ENCODE measurements at regions not wholly inside any gene's neighbourhood (a gene's known extent, or its start where the extent isn't known, plus 50 kb on each side); places are given as distances from the start of the nearest gene placed in this dataset.

- peak; percentile 89 for DNase-seq (ENCODE audit: low spot score)
- Histone ChIP-seq H3K4me3 (peak overlapping the region; percentile 57), H3K27ac (peak overlapping the region; percentile 81 to 93)
- TF ChIP-seq CTCF (IDR thresholded peaks at IDR 0.05) = no peak
These were observed 294.7 kb upstream of the PITRM1 start for GRCh38 chr10:3467052-3467951.

- peak overlapping the region; percentile 34 to 75 for H3K27ac ChIP-seq
- no peak for TF ChIP-seq CTCF (IDR thresholded peaks at IDR 0.05)
- H3K4me3 ChIP-seq = no peak overlapping the region
- DNase-seq (ENCODE audit: low spot score) = no peak
These were observed 292.9 kb upstream of the PITRM1 start for GRCh38 chr10:3465406-3465891.

GRCh38 chr10:3464760-3465405 is 292.3 kb upstream of the PITRM1 start:
- TF ChIP-seq CTCF (IDR thresholded peaks at IDR 0.05) = no peak
- no peak overlapping the region for H3K4me3 ChIP-seq
- DNase-seq (ENCODE audit: low spot score) = no peak
- H3K27ac ChIP-seq = peak overlapping the region; percentile 34 to 75

- DNase-seq (ENCODE audit: low spot score) = no peak
- no peak overlapping the region for H3K4me3 ChIP-seq
- no peak for TF ChIP-seq CTCF (IDR thresholded peaks at IDR 0.05)
- H3K27ac ChIP-seq = no peak overlapping the region
These were observed 288.0 kb upstream of the PITRM1 start for GRCh38 chr10:3460420-3461128.

- no peak for DNase-seq (ENCODE audit: low spot score)
- Histone ChIP-seq H3K27ac (no peak overlapping the region), H3K4me3 (no peak overlapping the region)
- TF ChIP-seq CTCF (IDR thresholded peaks at IDR 0.05) = no peak
These were observed 283.1 kb upstream of the PITRM1 start for GRCh38 chr10:3455385-3456334.

GRCh38 chr10:3452683-3453361 is 280.2 kb upstream of the PITRM1 start:
- DNase-seq (ENCODE audit: low spot score) = no peak
- Histone ChIP-seq H3K27ac (peak overlapping the region; percentile 69 to 73), H3K4me3 (peak overlapping the region; percentile 19)
- no peak for TF ChIP-seq CTCF (IDR thresholded peaks at IDR 0.05)
